Esophagus (tissue), 2 donors: ENCODE measurements at regions not wholly inside any gene's neighbourhood (a gene's known extent, or its start where the extent isn't known, plus 50 kb on each side); places are given as distances from the start of the nearest gene placed in this dataset.
"Not testable (repeated sequence)": the region's sequence is repeated elsewhere in the genome, so short reads cannot be mapped to it uniquely, and the experiment has no call there.

Experiments used
- H3K27ac ChIP-seq, 2 donors: one replicate each; pipeline ENCODE4 v1.5.1; 2013; ENCODE audit warnings: low read depth in 2 of 2, mild to moderate bottlenecking in 2 of 2, inconsistent platforms in 1 of 2, low read length in 1 of 2, moderate library complexity in 1 of 2
- H3K27me3 ChIP-seq, 2 donors: one replicate each; pipeline ENCODE4 v1.6.1; 2013; ENCODE audit warnings: low read length in 2 of 2, control low read depth in 1 of 2, mild to moderate bottlenecking in 1 of 2; ENCODE audit not compliant: insufficient read depth in 2 of 2, control insufficient read depth in 1 of 2
- H3K36me3 ChIP-seq, 2 donors: one replicate each; pipeline ENCODE4 v1.6.1; 2013; ENCODE audit warnings: low read length in 1 of 2; ENCODE audit not compliant: control insufficient read depth in 2 of 2, insufficient read depth in 2 of 2
- H3K4me1 ChIP-seq, 2 donors: one replicate each; pipeline ENCODE4 v1.6.1; 2013; ENCODE audit warnings: low read length in 1 of 2; ENCODE audit not compliant: control insufficient read depth in 2 of 2, insufficient read depth in 2 of 2
- H3K4me3 ChIP-seq, 2 donors: one replicate each; pipeline ENCODE4 v1.5.1; 2013; ENCODE audit warnings: low read length in 2 of 2, mild to moderate bottlenecking in 2 of 2, low read depth in 1 of 2, moderate library complexity in 1 of 2
- H3K9me3 ChIP-seq, 2 donors: one replicate each; pipeline ENCODE4 v1.6.1; 2013; ENCODE audit warnings: mild to moderate bottlenecking in 2 of 2, low read depth in 1 of 2, low read length in 1 of 2, moderate library complexity in 1 of 2; ENCODE audit not compliant: control insufficient read depth in 2 of 2, insufficient read depth in 1 of 2
- WGBS, 2 donors: extraction: QIAGEN DNeasy Blood & Tissue Kit; methylation state at CpG; one replicate each; pipeline ENCODE4 v1.1.7; 2013; 5-methylcytosine and 5-hydroxymethylcytosine counted together
- donor health status: healthy with polysubstance abuse.
- donor health status: Bipolar disorder and iron deficiency.

DNA sequence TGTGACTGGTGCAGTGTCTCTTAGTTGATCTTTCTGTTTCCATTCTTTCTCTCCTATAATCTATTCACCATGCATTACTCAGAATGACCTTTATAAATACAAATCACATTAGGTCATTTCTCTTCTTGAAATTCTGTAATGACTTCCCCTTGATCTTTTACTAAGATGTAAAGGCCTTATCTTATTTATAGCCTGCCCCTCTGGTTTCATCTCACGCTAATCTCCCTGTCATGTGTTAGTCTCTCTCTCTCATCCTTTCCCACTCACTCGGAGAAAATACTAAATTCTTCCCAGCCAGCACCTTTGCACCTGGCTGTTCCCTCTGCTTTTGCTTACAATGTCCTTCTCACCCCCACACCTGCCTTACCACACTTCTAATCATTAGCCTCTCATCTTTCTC, 530.8 kb downstream of the ADCYAP1 start:
- 65 to 66% methylated on average over 2 of the region's 2 CpGs for WGBS, 2 donors
- no peak overlapping the region for H3K27ac ChIP-seq
- H3K9me3 ChIP-seq: no peaks in the 10 kb centered on the region
- H3K36me3 ChIP-seq: no peaks in the 10 kb centered on the region
- no peaks in the 10 kb centered on the region for H3K27me3 ChIP-seq
- no peak overlapping the region for H3K4me3 ChIP-seq
- H3K4me1 ChIP-seq: no peaks in the 10 kb centered on the region

DNA sequence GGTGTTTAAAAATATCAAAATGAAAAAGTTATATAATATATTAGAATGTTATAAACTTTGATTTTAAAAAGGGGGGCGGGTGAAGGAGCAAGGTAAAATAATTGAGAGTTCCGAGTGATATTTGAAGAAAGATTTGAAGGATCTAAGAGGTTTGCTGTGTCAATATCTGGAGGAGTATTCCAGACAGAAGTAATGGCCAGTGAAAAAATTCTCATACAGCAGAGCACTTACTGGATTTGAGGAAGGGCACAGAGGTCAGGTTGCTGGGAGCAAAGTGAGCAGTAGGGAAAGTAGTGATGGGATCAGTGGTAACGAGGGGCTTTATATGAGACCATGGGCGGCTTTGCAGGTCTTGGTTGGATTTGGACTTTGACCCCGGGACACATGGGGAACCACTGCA, 531.5 kb downstream of the ADCYAP1 start:
- 79 to 81% methylated on average over 5 of the region's 5 CpGs for WGBS, 2 donors
- no peak overlapping the region for H3K4me3 ChIP-seq
- H3K9me3 ChIP-seq: no peaks in the 10 kb centered on the region
- H3K27me3 ChIP-seq: no peaks in the 10 kb centered on the region
- no peaks in the 10 kb centered on the region for H3K36me3 ChIP-seq
- no peaks in the 10 kb centered on the region for H3K4me1 ChIP-seq
- H3K27ac ChIP-seq: no peak overlapping the region

DNA sequence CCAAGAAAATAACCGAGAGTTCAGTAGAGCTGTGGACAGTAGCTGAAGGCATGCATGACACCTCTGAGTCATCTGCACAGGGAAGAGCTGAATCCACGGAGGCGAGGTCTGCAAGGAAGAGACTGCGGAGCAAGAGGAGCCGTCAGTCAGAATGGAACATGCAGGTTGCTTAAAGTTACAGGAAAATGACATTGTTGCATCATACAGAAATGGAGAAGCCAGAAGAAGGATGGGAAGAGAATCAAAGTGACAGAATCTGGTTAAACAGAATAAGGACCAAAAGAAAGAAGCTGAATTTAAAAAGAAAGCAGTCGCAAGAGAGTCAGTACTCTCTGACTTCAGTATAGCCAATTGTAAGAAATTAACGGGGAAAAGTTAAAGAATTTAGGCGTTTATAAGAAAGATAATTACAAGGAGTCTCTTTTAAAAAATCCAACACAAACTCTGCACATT, 533.8 kb downstream of the ADCYAP1 start:
- no peaks in the 10 kb centered on the region for H3K9me3 ChIP-seq
- H3K27ac ChIP-seq: no peak overlapping the region
- no peaks in the 10 kb centered on the region for H3K27me3 ChIP-seq
- 81 to 83% methylated on average over 8 of the region's 8 CpGs for WGBS, 2 donors
- H3K4me3 ChIP-seq: no peak overlapping the region
- H3K36me3 ChIP-seq: no peaks in the 10 kb centered on the region
- no peaks in the 10 kb centered on the region for H3K4me1 ChIP-seq

DNA sequence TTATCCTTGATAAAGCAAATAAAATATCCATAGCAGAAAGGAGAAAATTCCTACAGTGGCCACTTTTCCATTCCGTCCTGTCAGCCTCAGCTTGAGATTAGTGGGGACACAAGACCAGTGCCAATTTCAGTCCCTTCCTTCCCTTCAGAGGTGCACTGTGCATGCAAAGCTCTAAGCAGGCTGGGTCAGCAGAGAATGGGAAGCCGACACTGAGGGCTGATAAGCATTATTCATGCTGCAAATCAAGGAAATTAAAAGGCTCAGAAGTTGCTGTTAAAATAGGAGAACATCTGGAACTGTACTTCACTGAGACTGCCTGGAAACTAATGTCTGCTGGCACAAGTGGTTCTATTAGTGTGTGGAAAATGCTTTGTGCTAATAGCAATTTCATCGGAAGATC, 534.3 kb downstream of the ADCYAP1 start:
- Histone ChIP-seq H3K27ac (no peak overlapping the region), H3K36me3 (no peaks in the 10 kb centered on the region), H3K4me1 (no peaks in the 10 kb centered on the region), H3K9me3 (no peaks in the 10 kb centered on the region), H3K27me3 (no peaks in the 10 kb centered on the region), H3K4me3 (no peak overlapping the region)
- WGBS, 2 donors: 64 to 67% methylated on average over 3 of the region's 3 CpGs

DNA sequence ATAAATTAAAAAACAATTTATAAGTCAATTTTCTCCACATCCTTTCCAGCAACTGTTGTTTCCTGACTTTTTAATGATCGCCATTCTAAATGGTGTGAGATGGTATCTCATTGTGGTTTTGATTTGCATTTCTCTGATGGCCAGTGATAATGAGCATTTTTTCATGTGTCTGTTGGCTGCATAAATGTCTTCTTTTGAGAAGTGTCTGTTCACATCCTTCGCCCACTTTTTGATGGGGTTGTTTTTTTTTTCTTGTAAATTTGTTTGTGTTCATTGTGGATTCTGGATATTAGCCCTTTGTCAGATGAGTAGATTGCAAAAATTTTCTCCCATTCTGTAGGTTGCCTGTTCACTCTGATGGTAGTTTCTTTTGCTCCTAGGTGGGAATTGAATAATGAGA, 539.4 kb downstream of the ADCYAP1 start:
- 76 to 81% methylated on average over 2 of the region's 2 CpGs for WGBS, 2 donors

DNA sequence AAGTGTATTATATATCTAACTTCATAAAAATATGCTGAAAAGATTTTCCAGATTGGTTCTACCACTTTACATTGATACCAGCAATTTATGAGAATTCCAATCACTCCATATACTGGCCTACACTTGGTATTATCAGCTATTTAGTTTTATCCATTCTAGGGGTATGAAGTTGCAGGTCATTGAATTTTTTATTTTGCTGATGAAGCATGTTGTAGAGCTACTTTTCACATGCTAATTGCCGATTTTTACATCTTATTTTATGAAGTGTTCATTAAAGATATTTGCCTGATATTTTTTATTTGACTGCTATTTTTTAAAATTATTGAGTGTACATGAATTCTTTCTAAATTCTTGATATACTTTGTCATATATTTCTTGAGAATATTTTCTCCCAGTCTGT, 542.1 kb downstream of the ADCYAP1 start:
- Histone ChIP-seq H3K4me1 (no peaks in the 10 kb centered on the region), H3K36me3 (no peaks in the 10 kb centered on the region), H3K9me3 (no peaks in the 10 kb centered on the region), H3K27me3 (no peaks in the 10 kb centered on the region), H3K4me3 (no peak overlapping the region), H3K27ac (no peak overlapping the region)
- 56% methylated on average over 1 of the region's 1 CpG for WGBS, 2 donors

More for the DNA sequence above, 539.4 kb downstream of the ADCYAP1 start:
- not testable (repeated sequence) for H3K9me3 ChIP-seq, H3K4me3 ChIP-seq, H3K27me3 ChIP-seq, H3K4me1 ChIP-seq, H3K36me3 ChIP-seq, H3K27ac ChIP-seq

DNA sequence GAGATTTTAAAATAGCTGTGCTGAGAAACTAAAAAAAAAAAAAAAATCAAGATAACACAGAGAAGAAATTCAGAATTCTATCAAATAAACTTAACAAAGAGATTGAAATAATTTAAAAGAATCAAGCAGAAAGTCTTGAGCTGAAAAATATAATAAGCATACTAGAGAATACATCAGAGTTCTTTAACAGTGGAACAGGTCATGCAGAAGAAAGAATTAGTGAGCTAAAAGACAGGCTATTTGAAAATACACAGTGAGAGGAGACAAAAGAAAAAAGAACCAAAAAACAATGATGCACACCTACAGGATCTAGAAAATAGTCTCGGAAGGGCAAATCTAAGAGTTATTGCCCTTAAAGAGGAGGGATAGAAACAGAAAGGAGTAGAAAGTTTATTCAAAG, 548.1 kb downstream of the ADCYAP1 start:
- no peaks in the 10 kb centered on the region for H3K4me1 ChIP-seq
- H3K9me3 ChIP-seq: no peaks in the 10 kb centered on the region
- H3K36me3 ChIP-seq: no peaks in the 10 kb centered on the region
- H3K27ac ChIP-seq: no peak overlapping the region
- 0 to 67% methylated on average over 1 of the region's 1 CpG for WGBS, 2 donors
- no peaks in the 10 kb centered on the region for H3K27me3 ChIP-seq
- no peak overlapping the region for H3K4me3 ChIP-seq

DNA sequence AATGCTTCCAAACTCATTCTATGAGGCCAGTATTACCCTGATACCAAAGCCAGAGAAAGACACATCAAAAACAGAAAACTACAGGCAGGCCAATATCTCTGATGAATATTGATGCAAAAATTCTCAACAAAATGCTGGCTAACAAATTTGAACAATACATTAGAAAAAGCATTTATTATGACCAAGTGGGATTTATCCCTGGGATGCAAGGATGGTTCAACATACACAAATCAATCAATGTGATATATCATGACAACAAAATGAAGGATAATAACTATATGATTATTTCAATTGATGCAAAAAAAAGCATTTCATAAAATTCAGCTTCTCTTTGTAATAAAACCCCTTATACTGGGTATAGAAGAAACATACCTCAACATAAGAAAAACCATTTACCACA, 550.9 kb downstream of the ADCYAP1 start:
- H3K27me3 ChIP-seq: no peaks in the 10 kb centered on the region
- no peak overlapping the region for H3K27ac ChIP-seq
- no peak overlapping the region for H3K4me3 ChIP-seq
- no peaks in the 10 kb centered on the region for H3K36me3 ChIP-seq
- no peaks in the 10 kb centered on the region for H3K9me3 ChIP-seq
- no peaks in the 10 kb centered on the region for H3K4me1 ChIP-seq

DNA sequence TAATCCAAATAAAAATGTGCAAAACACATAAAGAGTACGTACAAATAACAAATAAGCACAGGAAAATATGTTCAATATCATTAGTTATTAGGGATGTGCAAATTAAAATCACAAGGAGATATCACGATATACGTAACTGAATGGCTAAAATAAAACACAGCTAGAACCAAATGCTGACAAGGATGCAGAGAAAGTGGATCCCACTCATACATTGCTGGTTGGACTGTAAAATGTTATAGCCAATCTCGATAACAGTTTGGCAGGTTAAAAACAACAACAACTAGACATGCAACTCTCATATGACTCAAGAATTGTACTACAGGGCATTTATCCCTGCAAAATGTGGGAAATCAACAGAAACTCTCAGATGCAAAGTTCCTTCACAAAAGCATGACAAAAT, 553.9 kb downstream of the ADCYAP1 start:
- H3K4me1 ChIP-seq: no peaks in the 10 kb centered on the region
- no peak overlapping the region for H3K4me3 ChIP-seq
- 53 to 91% methylated on average over 4 of the region's 4 CpGs for WGBS, 2 donors
- H3K36me3 ChIP-seq: no peaks in the 10 kb centered on the region
- H3K9me3 ChIP-seq: no peaks in the 10 kb centered on the region
- no peak overlapping the region for H3K27ac ChIP-seq
- H3K27me3 ChIP-seq: no peaks in the 10 kb centered on the region

DNA sequence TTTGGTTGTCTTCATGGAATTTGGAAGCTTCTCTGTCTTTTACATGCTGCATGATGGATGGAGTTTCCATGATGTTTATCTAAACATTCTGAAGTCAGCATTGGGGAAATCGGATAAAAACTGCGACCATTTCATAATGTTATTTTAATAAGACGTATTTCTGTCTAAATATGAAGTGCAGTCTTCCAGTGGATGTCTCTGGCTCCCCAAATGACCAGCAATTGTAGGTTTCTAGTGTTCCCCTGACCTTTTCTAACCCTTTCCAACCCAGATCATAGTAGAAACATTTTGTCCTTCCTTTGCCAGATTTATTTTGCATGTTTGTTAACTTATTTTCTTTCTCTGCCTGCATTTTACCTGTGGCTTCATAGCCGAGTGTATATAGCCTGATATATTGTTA, 559.3 kb downstream of the ADCYAP1 start:
- no peaks in the 10 kb centered on the region for H3K36me3 ChIP-seq
- H3K27me3 ChIP-seq: no peaks in the 10 kb centered on the region
- H3K27ac ChIP-seq: no peak overlapping the region
- no peaks in the 10 kb centered on the region for H3K4me1 ChIP-seq
- H3K9me3 ChIP-seq: no peaks in the 10 kb centered on the region
- WGBS, 2 donors: 56 to 70% methylated on average over 4 of the region's 4 CpGs
- no peak overlapping the region for H3K4me3 ChIP-seq
